ENCODE measurements at regions not wholly inside any gene's neighbourhood (a gene's known extent, or its start where the extent isn't known, plus 50 kb on each side); places are given as distances from the start of the nearest gene placed in this dataset.
A peak's percentile ranks its signal among the peaks of the same experiment; 100 is the strongest.
"Not testable (repeated sequence)": the region's sequence is repeated elsewhere in the genome, so short reads cannot be mapped to it uniquely, and the experiment has no call there.

DNA sequence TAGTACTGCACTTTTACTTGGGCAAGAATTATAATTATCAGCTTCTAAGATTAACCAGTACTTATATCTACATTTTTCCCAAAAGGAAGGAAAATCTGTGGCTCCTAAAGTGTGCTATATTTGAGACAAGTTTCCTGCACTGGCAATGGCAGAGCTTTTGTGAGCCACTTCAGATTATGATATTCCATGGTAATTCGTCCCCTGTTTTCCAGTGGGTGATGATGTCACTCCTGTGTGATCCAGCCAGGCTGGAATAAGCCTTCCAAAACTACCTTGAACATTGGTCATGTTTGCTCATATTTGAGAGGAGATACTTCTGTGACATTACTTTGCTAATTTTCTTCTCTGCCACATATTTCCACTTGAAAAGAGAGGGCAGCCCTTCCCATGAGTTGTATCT lies 302.1 kb downstream of the MDFIC start:
- Mint-ChIP-seq H3K36me3 (no peaks in the 10 kb centered on the region), H3K4me3 (no peak overlapping the region), H3K27ac (no peak overlapping the region), H3K9me3 (no peaks in the 10 kb centered on the region), H3K27me3 (peaks cover 3% of the 10 kb centered on the region), H3K4me1 (no peaks in the 10 kb centered on the region)
- no peak for DNase-seq (ENCODE audit: low spot score in 2 of 2)
- no peak for ATAC-seq (ENCODE audit: low read depth)

- Mint-ChIP-seq H3K36me3 (no peaks in the 10 kb centered on the region), H3K27me3 (peaks cover 3% of the 10 kb centered on the region), H3K4me1 (no peaks in the 10 kb centered on the region), H3K4me3 (no peak overlapping the region), H3K27ac (no peak overlapping the region), H3K9me3 (no peaks in the 10 kb centered on the region)
- no peak for ATAC-seq (ENCODE audit: low read depth)
- DNase-seq (ENCODE audit: low spot score in 2 of 2), result no peak
Measured at GRCh38 chr7:115221456-115221855, 299.6 kb downstream of the MDFIC start.

DNA sequence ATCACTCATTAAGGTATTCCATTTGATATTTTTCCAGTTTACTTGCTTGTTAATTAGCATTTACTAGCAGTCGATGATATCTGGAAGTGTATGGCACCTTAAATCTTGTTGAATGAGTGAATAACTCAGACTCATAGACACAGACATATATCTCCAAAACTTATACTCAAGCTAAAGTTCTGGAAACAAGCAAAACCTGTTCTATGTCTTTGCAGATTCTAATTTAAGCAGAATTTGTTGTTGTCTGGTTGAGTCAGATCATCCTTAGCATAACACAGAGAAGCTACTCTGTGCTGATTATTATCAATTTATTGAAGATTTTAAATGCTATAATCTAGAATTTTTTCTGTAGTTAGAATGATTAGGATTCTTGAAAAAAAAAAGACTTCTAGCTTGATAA lies 296.2 kb downstream of the MDFIC start:
- H3K27me3 Mint-ChIP-seq, result peaks cover 1% of the 10 kb centered on the region
- H3K27ac Mint-ChIP-seq, result no peak overlapping the region
- no peak for DNase-seq (ENCODE audit: low spot score in 2 of 2)
- no peaks in the 10 kb centered on the region for H3K9me3 Mint-ChIP-seq
- no peak for ATAC-seq (ENCODE audit: low read depth)
- no peaks in the 10 kb centered on the region for H3K36me3 Mint-ChIP-seq
- no peaks in the 10 kb centered on the region for H3K4me1 Mint-ChIP-seq
- no peak overlapping the region for H3K4me3 Mint-ChIP-seq

DNA sequence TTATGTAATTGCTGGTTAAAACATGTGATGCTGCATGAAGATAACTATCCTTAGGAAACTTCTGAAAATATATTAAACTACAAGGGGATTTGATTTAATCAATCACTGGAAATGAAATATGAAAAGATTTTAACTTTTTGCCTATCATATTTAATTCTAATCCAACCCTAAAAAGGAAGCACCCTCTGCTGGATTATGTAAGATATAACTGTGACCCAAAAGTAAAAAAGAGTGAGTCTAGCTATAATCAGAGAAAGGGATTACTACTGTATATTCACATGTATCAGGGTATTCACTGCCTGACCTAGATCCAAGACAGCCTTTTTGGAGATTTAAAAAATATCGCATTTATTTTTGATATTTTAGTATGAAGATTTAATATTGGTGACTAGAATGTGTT lies 295.5 kb downstream of the MDFIC start:
- Mint-ChIP-seq H3K27me3 (peaks cover 6% of the 10 kb centered on the region), H3K9me3 (no peaks in the 10 kb centered on the region), H3K4me1 (no peaks in the 10 kb centered on the region), H3K4me3 (no peak overlapping the region), H3K36me3 (no peaks in the 10 kb centered on the region), H3K27ac (no peak overlapping the region)
- DNase-seq (ENCODE audit: low spot score in 2 of 2) (no peak), ATAC-seq (ENCODE audit: low read depth) (no peak)

- DNase-seq (ENCODE audit: low spot score in 2 of 2), result no peak
- no peaks in the 10 kb centered on the region for H3K36me3 Mint-ChIP-seq
- H3K27me3 Mint-ChIP-seq, result peaks cover 8% of the 10 kb centered on the region
- no peak for ATAC-seq (ENCODE audit: low read depth)
- H3K4me1 Mint-ChIP-seq, result no peaks in the 10 kb centered on the region
- no peak overlapping the region for H3K27ac Mint-ChIP-seq
- H3K9me3 Mint-ChIP-seq, result no peaks in the 10 kb centered on the region
- H3K4me3 Mint-ChIP-seq, result no peak overlapping the region
Measured at GRCh38 chr7:115216652-115217051, 294.8 kb downstream of the MDFIC start.

- Mint-ChIP-seq H3K4me3 (no peak overlapping the region), H3K27me3 (peaks cover 9% of the 10 kb centered on the region), H3K4me1 (no peaks in the 10 kb centered on the region), H3K36me3 (peaks cover 1% of the 10 kb centered on the region), H3K27ac (no peak overlapping the region), H3K9me3 (peaks cover 4% of the 10 kb centered on the region)
- no peak for ATAC-seq (ENCODE audit: low read depth)
- DNase-seq (ENCODE audit: low spot score in 2 of 2), result no peak
Measured at GRCh38 chr7:115211171-115211570, 289.3 kb downstream of the MDFIC start.

DNA sequence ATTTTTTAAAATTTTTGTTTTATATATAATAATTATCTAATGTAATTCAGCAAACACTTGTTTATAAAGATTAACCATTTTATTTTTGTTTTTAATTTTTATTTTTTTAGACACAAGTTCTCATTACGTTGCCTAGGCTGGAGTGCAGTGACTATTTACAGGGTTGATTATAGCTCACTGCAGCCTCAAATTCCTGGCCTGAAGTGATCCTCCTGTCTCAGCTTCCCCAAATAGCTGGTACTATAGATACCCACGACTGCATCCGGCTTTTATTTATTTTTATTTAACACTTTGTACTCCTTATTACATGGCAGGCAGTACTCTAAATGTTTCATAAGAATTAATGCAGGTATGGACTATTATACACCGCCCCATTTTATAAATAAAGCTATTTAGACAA lies 288.7 kb downstream of the MDFIC start:
- H3K4me3 Mint-ChIP-seq, result no peak overlapping the region
- H3K9me3 Mint-ChIP-seq, result peaks cover 7% of the 10 kb centered on the region
- H3K4me1 Mint-ChIP-seq, result no peaks in the 10 kb centered on the region
- DNase-seq (ENCODE audit: low spot score in 2 of 2) (no peak), ATAC-seq (ENCODE audit: low read depth) (no peak)
- peaks cover 1% of the 10 kb centered on the region for H3K36me3 Mint-ChIP-seq
- peaks cover 9% of the 10 kb centered on the region for H3K27me3 Mint-ChIP-seq
- no peak overlapping the region for H3K27ac Mint-ChIP-seq

DNA sequence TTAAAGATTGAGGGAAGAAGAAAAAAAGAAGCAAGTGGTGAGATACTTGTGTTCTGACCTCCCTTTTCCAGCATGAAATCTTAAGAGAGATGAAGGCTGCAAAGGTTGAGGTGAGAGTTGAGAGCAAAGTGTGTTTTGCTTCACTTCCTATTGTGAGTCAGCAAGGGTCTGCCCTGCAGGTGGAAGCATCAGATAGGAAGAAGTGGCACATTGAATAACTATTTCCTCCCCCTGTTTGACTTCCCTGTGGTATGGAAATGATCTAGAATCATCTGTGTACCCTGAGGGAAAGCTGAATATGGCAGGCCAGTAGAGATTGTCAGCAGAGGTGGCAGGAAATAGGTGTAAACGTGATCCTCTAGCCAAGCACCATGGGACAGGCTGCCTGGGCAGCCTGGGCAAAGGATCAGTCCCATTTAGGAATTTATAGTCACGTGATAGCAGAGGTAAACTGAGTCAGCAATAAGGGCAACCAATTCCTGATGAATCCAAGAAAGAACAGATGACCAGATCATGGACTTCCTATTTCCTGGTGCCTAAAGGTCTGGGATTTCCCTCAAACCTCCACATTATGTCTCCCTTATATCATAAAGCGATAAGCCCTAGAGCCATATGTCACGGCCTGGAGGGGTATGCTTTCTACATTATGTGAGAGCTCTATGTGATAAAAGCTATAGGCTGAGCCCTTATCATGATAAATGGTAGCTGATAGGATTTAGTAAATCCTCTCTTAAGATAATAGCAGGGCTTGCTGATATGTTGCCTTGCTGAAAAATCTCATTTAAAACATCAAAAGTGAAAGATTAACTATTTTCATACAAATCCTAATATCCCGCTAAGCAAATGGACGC lies 287.0 kb downstream of the MDFIC start:
- Mint-ChIP-seq H3K36me3 (peaks cover 1% of the 10 kb centered on the region), H3K27me3 (peaks cover 11% of the 10 kb centered on the region), H3K27ac (no peak overlapping the region), H3K4me1 (no peaks in the 10 kb centered on the region), H3K4me3 (no peak overlapping the region), H3K9me3 (peaks cover 7% of the 10 kb centered on the region)
- DNase-seq (ENCODE audit: low spot score in 2 of 2) (no peak), ATAC-seq (ENCODE audit: low read depth) (no peak)

DNA sequence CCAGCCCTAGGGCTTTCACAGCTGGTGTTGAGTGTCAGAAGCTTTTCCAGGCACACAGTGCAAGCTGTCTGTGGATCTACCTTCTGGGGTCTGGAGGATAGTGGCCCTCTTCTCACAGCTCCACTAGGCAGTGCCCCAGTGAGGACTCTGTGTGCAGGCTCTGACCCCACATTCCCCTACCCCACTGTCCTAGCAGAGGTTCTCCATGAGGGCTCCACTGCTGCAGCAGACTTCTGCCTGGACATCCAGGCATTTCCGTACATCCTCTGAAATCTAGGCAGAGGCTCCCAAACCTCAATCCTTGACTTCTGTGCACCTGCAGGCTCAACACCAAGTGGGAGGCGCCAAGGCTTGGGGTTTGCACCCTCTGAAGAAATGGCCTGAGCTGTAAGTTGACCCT lies 284.5 kb downstream of the MDFIC start:
- not testable (repeated sequence) for H3K4me1 Mint-ChIP-seq; H3K27ac Mint-ChIP-seq; DNase-seq (ENCODE audit: low spot score in 2 of 2)

DNA sequence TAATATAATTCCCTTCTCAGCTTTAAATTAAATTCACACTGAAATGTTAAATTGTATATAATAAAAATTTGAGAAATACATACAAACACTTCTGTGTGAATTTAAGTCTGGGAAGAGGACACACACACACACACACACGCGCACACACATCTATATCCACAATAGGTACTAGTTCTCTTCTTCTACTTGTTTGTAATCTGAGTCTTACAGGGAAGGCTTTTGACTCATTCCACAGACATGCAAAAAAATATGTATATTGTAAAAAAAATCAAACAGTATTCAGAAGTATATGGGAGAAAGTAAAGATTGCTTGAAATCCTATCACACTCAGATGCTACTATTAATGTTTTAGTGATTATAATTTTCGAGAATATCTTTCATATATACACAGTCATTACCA lies 276.2 kb downstream of the MDFIC start:
- DNase-seq (ENCODE audit: low spot score in 2 of 2), result no peak
- ATAC-seq (ENCODE audit: low read depth), result no peak

More for the DNA sequence above, 284.5 kb downstream of the MDFIC start:
- not testable (repeated sequence) for H3K9me3 Mint-ChIP-seq; H3K27me3 Mint-ChIP-seq; ATAC-seq (ENCODE audit: low read depth); H3K4me3 Mint-ChIP-seq; H3K36me3 Mint-ChIP-seq

GRCh38 chr7:115195208-115195607 lies 273.3 kb downstream of the MDFIC start:
- no peaks in the 10 kb centered on the region for H3K27me3 Mint-ChIP-seq
- H3K27ac Mint-ChIP-seq, result no peak overlapping the region
- no peak for ATAC-seq (ENCODE audit: low read depth)
- no peak for DNase-seq (ENCODE audit: low spot score in 2 of 2)
- H3K36me3 Mint-ChIP-seq, result no peaks in the 10 kb centered on the region
- H3K4me1 Mint-ChIP-seq, result no peaks in the 10 kb centered on the region
- no peaks in the 10 kb centered on the region for H3K9me3 Mint-ChIP-seq
- H3K4me3 Mint-ChIP-seq, result no peak overlapping the region

More for the DNA sequence above, 276.2 kb downstream of the MDFIC start:
- Mint-ChIP-seq H3K9me3 (no peaks in the 10 kb centered on the region), H3K36me3 (no peaks in the 10 kb centered on the region), H3K4me3 (no peak overlapping the region), H3K4me1 (no peaks in the 10 kb centered on the region), H3K27ac (no peak overlapping the region), H3K27me3 (no peaks in the 10 kb centered on the region)

- H3K9me3 Mint-ChIP-seq, result no peaks in the 10 kb centered on the region
- no peaks in the 10 kb centered on the region for H3K36me3 Mint-ChIP-seq
- ATAC-seq (ENCODE audit: low read depth) (no peak), DNase-seq (ENCODE audit: low spot score in 2 of 2) (no peak)
- H3K4me1 Mint-ChIP-seq, result no peaks in the 10 kb centered on the region
- no peak overlapping the region for H3K27ac Mint-ChIP-seq
- H3K27me3 Mint-ChIP-seq, result no peaks in the 10 kb centered on the region
- no peak overlapping the region for H3K4me3 Mint-ChIP-seq
Measured at GRCh38 chr7:115191526-115191925, 269.6 kb downstream of the MDFIC start.

DNA sequence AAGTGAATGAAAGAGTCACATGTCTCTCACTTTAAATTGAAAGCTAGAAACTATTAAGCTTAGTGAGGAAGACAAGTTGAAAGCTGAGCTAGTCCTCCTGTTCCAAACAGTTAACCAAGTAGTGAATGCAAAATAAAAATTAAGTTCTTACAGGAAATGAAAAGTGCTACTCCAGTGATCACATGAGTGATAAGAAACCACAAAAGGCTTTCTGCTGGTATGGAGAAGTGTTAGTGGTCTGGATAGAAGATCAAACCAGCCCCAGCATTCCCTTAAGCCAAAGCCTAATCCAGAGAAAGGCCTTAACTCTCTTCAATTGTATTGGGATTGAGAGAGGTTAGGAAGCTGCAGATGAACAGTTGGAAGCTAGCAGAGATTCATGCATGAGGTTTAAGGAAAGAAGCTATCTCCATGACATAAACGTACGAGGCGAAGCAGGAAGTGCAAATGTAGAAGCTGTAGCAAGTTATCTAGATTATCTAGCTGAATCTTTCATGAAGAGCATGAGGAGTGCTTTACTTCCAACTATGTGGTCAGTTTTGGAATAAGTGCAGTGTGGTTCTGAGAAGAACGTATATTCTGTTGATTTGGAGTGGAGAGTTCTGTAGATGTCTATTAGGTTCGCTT lies 261.6 kb downstream of the MDFIC start:
- Mint-ChIP-seq H3K9me3 (no peaks in the 10 kb centered on the region), H3K4me3 (peak overlapping the region; percentile 27), H3K4me1 (peaks cover 12% of the 10 kb centered on the region), H3K27ac (no peak overlapping the region), H3K36me3 (no peaks in the 10 kb centered on the region), H3K27me3 (peaks cover 2% of the 10 kb centered on the region)
- ATAC-seq (ENCODE audit: low read depth) (peak; percentile 19), DNase-seq (ENCODE audit: low spot score in 2 of 2) (no peak)

GRCh38 chr7:115178835-115179234 lies 256.9 kb downstream of the MDFIC start:
- peaks cover 2% of the 10 kb centered on the region for H3K27me3 Mint-ChIP-seq
- DNase-seq (ENCODE audit: low spot score in 2 of 2) (no peak), ATAC-seq (ENCODE audit: low read depth) (no peak)
- H3K36me3 Mint-ChIP-seq, result no peaks in the 10 kb centered on the region
- H3K9me3 Mint-ChIP-seq, result no peaks in the 10 kb centered on the region
- H3K4me3 Mint-ChIP-seq, result no peak overlapping the region
- peaks cover 7% of the 10 kb centered on the region for H3K4me1 Mint-ChIP-seq
- no peak overlapping the region for H3K27ac Mint-ChIP-seq

GRCh38 chr7:115177823-115178222 lies 255.9 kb downstream of the MDFIC start:
- Mint-ChIP-seq H3K9me3 (no peaks in the 10 kb centered on the region), H3K27me3 (peaks cover 4% of the 10 kb centered on the region), H3K4me3 (no peak overlapping the region), H3K36me3 (no peaks in the 10 kb centered on the region), H3K27ac (no peak overlapping the region), H3K4me1 (no peaks in the 10 kb centered on the region)
- no peak for DNase-seq (ENCODE audit: low spot score in 2 of 2)
- no peak for ATAC-seq (ENCODE audit: low read depth)

All from memory B cell (primary cell).